ENCODE measurements at regions not wholly inside any gene's neighbourhood (a gene's known extent, or its start where the extent isn't known, plus 50 kb on each side); places are given as distances from the start of the nearest gene placed in this dataset.

DNA sequence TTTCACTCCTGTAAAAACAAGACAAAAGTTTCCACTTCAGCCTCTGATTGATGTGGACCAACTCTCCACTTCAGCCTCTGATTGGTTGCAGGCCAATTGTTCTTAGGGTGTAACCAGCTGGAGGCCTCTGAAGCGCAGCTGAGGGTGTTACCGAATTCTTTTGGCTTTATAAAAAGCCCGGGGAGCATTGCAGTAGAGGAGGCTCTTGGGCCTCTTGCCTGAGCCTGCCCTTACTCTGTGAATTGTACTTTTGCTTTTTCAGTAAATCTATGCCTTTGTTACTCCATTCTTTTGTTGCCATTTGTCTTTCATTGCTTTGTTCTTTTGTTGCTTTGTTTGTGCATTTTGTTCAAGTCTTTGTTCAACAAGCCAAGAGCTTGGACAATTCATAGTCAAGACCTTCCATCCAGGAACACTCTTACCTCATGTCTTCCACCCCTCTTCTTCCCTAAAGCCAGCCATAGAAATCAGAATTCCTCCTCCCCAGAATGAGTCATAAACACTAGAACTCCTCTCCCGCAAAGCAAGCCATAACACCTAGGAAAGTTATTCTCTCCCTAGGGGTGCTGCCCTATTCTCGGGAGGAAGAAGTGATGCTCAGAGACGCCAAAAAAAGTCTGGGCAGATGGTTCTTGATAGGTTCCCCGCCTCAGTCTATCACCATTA is 53.5 kb upstream of the ARMC3 start:
- TF ChIP-seq YY1 (IDR thresholded peaks at IDR 0.05; ENCODE audit: low read depth) (no peak), CTCF (IDR thresholded peaks at IDR 0.05) (no peak), IRF3 (IDR thresholded peaks at IDR 0.05; ENCODE audit: low read depth, low read length) (no peak), JUND (IDR thresholded peaks at IDR 0.05) (no peak)

Data from SK-N-SH (cell line).